GM21360 (cell line): ENCODE measurements at regions not wholly inside any gene's neighbourhood (a gene's known extent, or its start where the extent isn't known, plus 50 kb on each side); places are given as distances from the start of the nearest gene placed in this dataset.
"Not testable (repeated sequence)": the region's sequence is repeated elsewhere in the genome, so short reads cannot be mapped to it uniquely, and the experiment has no call there.

Experiments used
- ATAC-seq: cut with Tn5 transposase; IDR thresholded peaks from one replicate; pipeline ENCODE4 v1.9.1; 2021; ENCODE audit warnings: mild to moderate bottlenecking, moderate library complexity; ENCODE audit not compliant: unreplicated experiment

- no peak for ATAC-seq
Measured at GRCh38 chr13:67410645-67411044, 180.5 kb upstream of the PCDH9 start.

- ATAC-seq = no peak
Measured at GRCh38 chr13:67408798-67409197, 178.7 kb upstream of the PCDH9 start.

- ATAC-seq = no peak
Measured at GRCh38 chr13:67402546-67402945, 172.4 kb upstream of the PCDH9 start.

GRCh38 chr13:67395577-67395976 lies 165.4 kb upstream of the PCDH9 start:
- no peak for ATAC-seq

- no peak for ATAC-seq
Measured at GRCh38 chr13:67392014-67392413, 161.9 kb upstream of the PCDH9 start.

GRCh38 chr13:67390462-67391086 lies 160.4 kb upstream of the PCDH9 start:
- ATAC-seq = no peak

- no peak for ATAC-seq
Measured at GRCh38 chr13:67389171-67389570, 159.0 kb upstream of the PCDH9 start.

GRCh38 chr13:67383109-67383757 lies 153.1 kb upstream of the PCDH9 start:
- not testable (repeated sequence) for ATAC-seq

- no peak for ATAC-seq
Measured at GRCh38 chr13:67377919-67378318, 147.8 kb upstream of the PCDH9 start.

GRCh38 chr13:67374391-67374790 lies 144.3 kb upstream of the PCDH9 start:
- ATAC-seq = no peak

GRCh38 chr13:67372868-67373464 lies 142.8 kb upstream of the PCDH9 start:
- ATAC-seq = no peak

- ATAC-seq = no peak
Measured at GRCh38 chr13:67369895-67370660, 139.9 kb upstream of the PCDH9 start.

- ATAC-seq = no peak
Measured at GRCh38 chr13:67367399-67367798, 137.3 kb upstream of the PCDH9 start.

- no peak for ATAC-seq
Measured at GRCh38 chr13:67366533-67366932, 136.4 kb upstream of the PCDH9 start.

GRCh38 chr13:67355812-67356476 lies 125.8 kb upstream of the PCDH9 start:
- ATAC-seq = no peak

- ATAC-seq = no peak
Measured at GRCh38 chr13:67353941-67354340, 123.8 kb upstream of the PCDH9 start.

GRCh38 chr13:67353031-67353430 lies 122.9 kb upstream of the PCDH9 start:
- no peak for ATAC-seq

GRCh38 chr13:67351909-67352308 lies 121.8 kb upstream of the PCDH9 start:
- no peak for ATAC-seq

- ATAC-seq = no peak
Measured at GRCh38 chr13:67351114-67351513, 121.0 kb upstream of the PCDH9 start.

GRCh38 chr13:67343777-67344176 lies 113.6 kb upstream of the PCDH9 start:
- no peak for ATAC-seq

- no peak for ATAC-seq
Measured at GRCh38 chr13:67341406-67341805, 111.3 kb upstream of the PCDH9 start.
